DND-41 (cell line): ENCODE measurements at regions not wholly inside any gene's neighbourhood (a gene's known extent, or its start where the extent isn't known, plus 50 kb on each side); places are given as distances from the start of the nearest gene placed in this dataset.

Experiments
- EZH2 ChIP-seq: IDR thresholded peaks from 3 replicates; pipeline ENCODE4 v1.6.1; 2012; ENCODE audit warnings: borderline replicate concordance, low read depth, mild to moderate bottlenecking, moderate library complexity, low read length, inconsistent platforms; ENCODE audit not compliant: severe bottlenecking
- TF ChIP-seq, protein P1 (sequence below): IDR thresholded peaks from 2 replicates; pipeline ENCODE4 v1.5.1; 2012; ENCODE audit warnings: borderline replicate concordance, low read length, moderate library complexity, mild to moderate bottlenecking; ENCODE audit not compliant: poor library complexity, severe bottlenecking; ENCODE audit errors: extremely low read depth

DNA sequence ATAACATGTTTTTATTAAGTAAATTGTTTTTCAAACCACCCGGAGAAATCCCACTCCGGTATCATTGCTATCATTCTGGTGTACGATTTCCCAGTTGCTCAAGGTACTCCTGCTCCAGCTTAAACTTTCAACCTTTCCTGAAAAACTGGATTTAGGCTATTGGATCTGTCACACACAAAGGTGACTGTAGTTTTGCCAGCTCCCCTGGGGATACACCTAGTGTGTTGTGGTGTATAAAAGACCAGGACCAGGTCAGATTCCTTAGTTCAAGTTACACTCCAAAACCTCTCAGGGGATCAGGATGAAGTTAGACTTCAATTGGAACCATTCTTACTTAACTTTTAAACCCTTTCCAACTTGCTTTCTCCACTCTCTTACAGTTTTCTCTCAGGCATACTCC lies 303.9 kb downstream of the NOVA1 start:
- TF ChIP-seq, protein P1, sequence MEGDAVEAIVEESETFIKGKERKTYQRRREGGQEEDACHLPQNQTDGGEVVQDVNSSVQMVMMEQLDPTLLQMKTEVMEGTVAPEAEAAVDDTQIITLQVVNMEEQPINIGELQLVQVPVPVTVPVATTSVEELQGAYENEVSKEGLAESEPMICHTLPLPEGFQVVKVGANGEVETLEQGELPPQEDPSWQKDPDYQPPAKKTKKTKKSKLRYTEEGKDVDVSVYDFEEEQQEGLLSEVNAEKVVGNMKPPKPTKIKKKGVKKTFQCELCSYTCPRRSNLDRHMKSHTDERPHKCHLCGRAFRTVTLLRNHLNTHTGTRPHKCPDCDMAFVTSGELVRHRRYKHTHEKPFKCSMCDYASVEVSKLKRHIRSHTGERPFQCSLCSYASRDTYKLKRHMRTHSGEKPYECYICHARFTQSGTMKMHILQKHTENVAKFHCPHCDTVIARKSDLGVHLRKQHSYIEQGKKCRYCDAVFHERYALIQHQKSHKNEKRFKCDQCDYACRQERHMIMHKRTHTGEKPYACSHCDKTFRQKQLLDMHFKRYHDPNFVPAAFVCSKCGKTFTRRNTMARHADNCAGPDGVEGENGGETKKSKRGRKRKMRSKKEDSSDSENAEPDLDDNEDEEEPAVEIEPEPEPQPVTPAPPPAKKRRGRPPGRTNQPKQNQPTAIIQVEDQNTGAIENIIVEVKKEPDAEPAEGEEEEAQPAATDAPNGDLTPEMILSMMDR, result no peak
- TF ChIP-seq EZH2, result no peak
